H1 (cell line): ENCODE measurements at regions not wholly inside any gene's neighbourhood (a gene's known extent, or its start where the extent isn't known, plus 50 kb on each side); places are given as distances from the start of the nearest gene placed in this dataset.

Experiments
- CBX5 ChIP-seq: fragments of 300-800, 300-1000 bp; sonication (generic); IDR thresholded peaks from 2 replicates; pipeline ENCODE4 v1.7.1; 2016; ENCODE audit warnings: antibody characterized with exemption, low read length, low read depth
- HDAC2 ChIP-seq, 2 experiments: fragments of 300-600 bp in 1 of 2; sonication (generic) in 1 of 2; IDR thresholded peaks; 2 replicates each; pipeline ENCODE4 v1.6.1; 2011 to 2012; ENCODE audit warnings: low read depth in 2 of 2, low read length in 2 of 2, mild to moderate bottlenecking in 2 of 2, moderate library complexity in 2 of 2, borderline replicate concordance in 1 of 2, inconsistent platforms in 1 of 2
- POLR2AphosphoS5 ChIP-seq: IDR thresholded peaks from 2 replicates; pipeline ENCODE4 v1.6.1; 2011; ENCODE audit warnings: low read depth, low read length
- RNF2 ChIP-seq: fragments of 200-900, 300-1000 bp; sonication (generic); IDR thresholded peaks from 2 replicates; pipeline ENCODE4 v1.7.1; 2016; ENCODE audit warnings: borderline replicate concordance, low read depth, mild to moderate bottlenecking, antibody characterized with exemption, low read length; ENCODE audit not compliant: poor library complexity, severe bottlenecking; ENCODE audit errors: missing control alignments
- TEAD4 ChIP-seq: IDR thresholded peaks from 2 replicates; pipeline ENCODE4 v1.6.1; 2012; ENCODE audit warnings: low read depth, low read length, inconsistent platforms, mixed read lengths
- YY1 ChIP-seq: IDR thresholded peaks from 2 replicates; pipeline ENCODE4 v1.6.1; 2011; ENCODE audit warnings: low read depth, mild to moderate bottlenecking, low read length
- ZNF274 ChIP-seq: IDR thresholded peaks from 2 replicates; pipeline ENCODE4 v1.7.0; 2012; ENCODE audit warnings: low read length, borderline replicate concordance; ENCODE audit errors: extremely low read depth
- TF ChIP-seq, protein P1 (sequence below), 3 experiments: IDR thresholded peaks; 1 replicate in 2 of 3; 2 replicates in 1 of 3; pipeline versions ENCODE4 v1.5.1 to v1.6.1; 2011; ENCODE audit warnings: low read length in 3 of 3, mild to moderate bottlenecking in 3 of 3, inconsistent platforms in 2 of 3, low read depth in 1 of 3, moderate library complexity in 1 of 3; ENCODE audit not compliant: insufficient read depth in 1 of 3; ENCODE audit errors: control extremely low read depth in 1 of 3

DNA sequence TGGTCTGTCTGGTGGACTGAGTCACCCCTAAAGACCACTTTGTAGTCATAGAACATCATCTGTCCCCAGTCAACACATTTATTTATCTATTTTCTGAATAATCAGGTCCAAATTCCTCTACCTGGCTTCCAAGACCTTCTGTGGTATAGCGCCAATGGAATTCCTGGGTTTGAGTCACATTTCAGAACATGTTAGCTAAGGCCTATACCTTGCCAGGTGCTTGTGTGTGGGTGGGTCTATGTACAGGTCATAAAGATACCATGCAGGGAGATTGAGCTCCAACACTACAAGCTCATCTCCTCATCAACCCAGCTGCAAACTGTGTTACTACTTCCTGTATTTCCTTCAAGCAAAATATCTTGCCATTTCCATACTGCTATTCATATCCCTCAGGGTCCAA is 113.3 kb downstream of the TRAPPC11 start:
- TF ChIP-seq HDAC2 (IDR thresholded peaks at IDR 0.05; ENCODE audit: borderline replicate concordance in 1 of 2, low read depth in 2 of 2, low read length in 2 of 2): no peak
- TF ChIP-seq, protein P1, sequence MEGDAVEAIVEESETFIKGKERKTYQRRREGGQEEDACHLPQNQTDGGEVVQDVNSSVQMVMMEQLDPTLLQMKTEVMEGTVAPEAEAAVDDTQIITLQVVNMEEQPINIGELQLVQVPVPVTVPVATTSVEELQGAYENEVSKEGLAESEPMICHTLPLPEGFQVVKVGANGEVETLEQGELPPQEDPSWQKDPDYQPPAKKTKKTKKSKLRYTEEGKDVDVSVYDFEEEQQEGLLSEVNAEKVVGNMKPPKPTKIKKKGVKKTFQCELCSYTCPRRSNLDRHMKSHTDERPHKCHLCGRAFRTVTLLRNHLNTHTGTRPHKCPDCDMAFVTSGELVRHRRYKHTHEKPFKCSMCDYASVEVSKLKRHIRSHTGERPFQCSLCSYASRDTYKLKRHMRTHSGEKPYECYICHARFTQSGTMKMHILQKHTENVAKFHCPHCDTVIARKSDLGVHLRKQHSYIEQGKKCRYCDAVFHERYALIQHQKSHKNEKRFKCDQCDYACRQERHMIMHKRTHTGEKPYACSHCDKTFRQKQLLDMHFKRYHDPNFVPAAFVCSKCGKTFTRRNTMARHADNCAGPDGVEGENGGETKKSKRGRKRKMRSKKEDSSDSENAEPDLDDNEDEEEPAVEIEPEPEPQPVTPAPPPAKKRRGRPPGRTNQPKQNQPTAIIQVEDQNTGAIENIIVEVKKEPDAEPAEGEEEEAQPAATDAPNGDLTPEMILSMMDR (IDR thresholded peaks at IDR 0.05; ENCODE audit: control extremely low read depth in 1 of 3, insufficient read depth in 1 of 3, low read depth in 1 of 3, low read length in 3 of 3): no peak
- no peak for TF ChIP-seq RNF2
- TF ChIP-seq CBX5: no peak
- no peak for TF ChIP-seq ZNF274
- TF ChIP-seq YY1: no peak
- no peak for TF ChIP-seq POLR2AphosphoS5
- no peak for TF ChIP-seq TEAD4
